Heart right ventricle (tissue), 16 donors: ENCODE measurements at regions not wholly inside any gene's neighbourhood (a gene's known extent, or its start where the extent isn't known, plus 50 kb on each side); places are given as distances from the start of the nearest gene placed in this dataset.

Experiments
- ATAC-seq, 8 donors: fragments of 200-7000 bp; cut with Tn5 transposase; one replicate each; pipeline ENCODE4 v1.9.1; 2020; ENCODE audit warnings: mild to moderate bottlenecking in 8 of 8, moderate library complexity in 8 of 8, moderate number of reproducible peaks in 1 of 8
- DNase-seq, 2 donors: peaks; one replicate each; pipeline ENCODE4 v3.0.0-alpha.2; 2020
- H3K27ac ChIP-seq, 10 donors: fragments of 200-600 bp; sonication (generic) in 2 of 10; one replicate each; pipeline versions ENCODE4 v1.5.0 to v1.8.0; 2020 to 2022; ENCODE audit warnings: mild to moderate bottlenecking in 3 of 10
- H3K27me3 ChIP-seq, 7 donors: fragments of 200-600 bp; one replicate each; pipeline ENCODE4 v1.8.0; 2021 to 2022; ENCODE audit warnings: mild to moderate bottlenecking in 2 of 7
- H3K36me3 ChIP-seq, 9 donors: fragments of 200-600 bp; sonication (generic) in 1 of 9; one replicate each; pipeline versions ENCODE4 v1.5.0 to v1.8.0; 2020 to 2022; ENCODE audit warnings: mild to moderate bottlenecking in 2 of 9
- H3K4me1 ChIP-seq, 9 donors: fragments of 200-600 bp; sonication (generic) in 1 of 9; one replicate each; pipeline versions ENCODE4 v1.5.0 to v1.8.0; 2020 to 2022; ENCODE audit warnings: mild to moderate bottlenecking in 4 of 9
- H3K4me3 ChIP-seq, 10 donors: fragments of 200-600 bp; sonication (generic) in 2 of 10; one replicate each; pipeline versions ENCODE4 v1.5.0 to v1.8.0; 2020 to 2022; ENCODE audit warnings: mild to moderate bottlenecking in 7 of 10, moderate library complexity in 2 of 10
- H3K9me3 ChIP-seq, 11 donors: fragments of 200-600 bp in 10 of 11; sonication (generic) in 2 of 11; one replicate each; pipeline versions ENCODE4 v1.5.0 to v1.8.0; 2013 to 2022; ENCODE audit warnings: mild to moderate bottlenecking in 2 of 11, control low read depth in 1 of 11, moderate library complexity in 1 of 11
- WGBS, 2 donors: extraction: QIAGEN DNeasy Blood & Tissue Kit; methylation state at CpG; one replicate each; pipeline ENCODE4 v1.1.7; 2013; ENCODE audit warnings: inconsistent platforms in 1 of 2; 5-methylcytosine and 5-hydroxymethylcytosine counted together
- intact Hi-C, 10 donors: fragments of 100-400 bp; cut with DNase I; formaldehyde crosslinking; loops; one replicate each; pipeline versions ENCODE4 v1.11.1 to v1.14.2; 2022
- TF ChIP-seq, protein P1 (sequence below), 9 donors: fragments of 200-600 bp; sonication (generic) in 2 of 9; IDR thresholded peaks; one replicate each; pipeline versions ENCODE4 v1.5.0 to v1.8.0; 2021 to 2022; ENCODE audit warnings: antibody characterized with exemption in 9 of 9, mild to moderate bottlenecking in 5 of 9, moderate library complexity in 1 of 9
- donor health status: Arrhythmogenic right ventricular cardiomyopathy.
- donor health status: ischemic (EF 13 %, LVEDD 7.1; RV severe dilation, severe dysfunction).
- donor health status: healthy with polysubstance abuse.
- donor health status: DM: no; HTN: yes; CAD: no.
- donor health status: DM: no; HTN: no; CAD: no.
- donor health status: ischemic (EF 25% LVEDD 6.9; RV normal size, moderate dysfunction).
- donor health status: ischemic (EF 25% LVEDD 5.7; RV mildly dilated, moderate dysfunction).
- donor health status: healthy.
- donor health status: DM: yes; HTN: yes; CAD: no.
- donor health status: Ischemic cardiomyopathy.
- donor health status: ischemic (EF 35%, LVEDD 5.7; RV mildly dilated, moderate dysfunction).
- donor health status: nonischemic (EF 11% LVEDD 7.7; RV severe dilation, severe dysfunction).
- donor health status: DM: yes; HTN: yes; CAD: no.
- donor health status: PGD.
- donor health status: ischemic (EF 29% LVEDD 5.4; RV normal size, mild dysfunction).
- donor health status: nonischemic (EF 23%, LVEDD 6.1; RV moderate dilation, normal function).

DNA sequence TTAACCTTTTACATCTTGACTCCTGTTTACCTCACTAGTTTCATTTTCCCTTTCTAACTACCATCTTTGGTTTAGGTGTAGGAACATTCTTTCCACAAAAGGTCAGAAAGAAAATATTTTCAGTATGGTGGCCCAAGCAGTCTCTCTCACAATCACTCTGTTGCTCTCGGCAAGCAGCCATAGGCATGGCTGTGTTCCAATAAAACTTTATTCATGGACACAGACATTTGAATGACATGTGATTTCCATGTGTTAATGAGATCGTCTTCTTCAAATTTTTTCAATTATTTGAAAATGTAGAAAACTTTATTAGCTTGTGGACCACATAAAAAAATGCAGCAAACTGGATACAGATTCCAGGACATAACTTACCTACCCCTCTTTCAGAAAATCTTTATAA, 109.7 kb upstream of the CNTNAP5 start:
- H3K27me3 ChIP-seq: no peaks in the 10 kb centered on the region
- intact Hi-C loops: loop anchor here in 1 of 10 donors (5.0 kb wide), 1 partner anchor 52 kb away; no protein-coding TSS in a partner anchor
- no peaks in the 10 kb centered on the region for H3K36me3 ChIP-seq

DNA sequence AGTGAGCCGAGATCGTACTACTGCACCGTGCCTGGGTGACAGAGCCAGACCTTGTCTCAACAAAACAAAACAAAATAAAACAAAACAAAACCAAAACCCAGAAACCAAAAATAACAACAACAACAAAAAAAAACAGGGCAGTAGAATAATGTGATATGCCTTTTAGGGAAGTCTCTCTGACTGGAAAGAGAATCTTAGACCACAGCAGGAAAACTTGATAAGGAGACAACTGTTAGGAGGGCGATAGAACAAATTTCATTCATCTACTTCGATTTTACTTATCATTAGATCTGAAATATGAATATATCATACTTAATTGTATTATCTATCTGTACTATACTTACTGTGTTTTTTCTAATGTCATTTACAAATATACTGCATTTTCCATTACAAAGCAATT, 109.0 kb upstream of the CNTNAP5 start:
- no peak overlapping the region for H3K27ac ChIP-seq
- WGBS, 2 donors: 70 to 79% methylated on average over 5 of the region's 5 CpGs
- intact Hi-C loops: loop anchor here in 1 of 10 donors (5.0 kb wide), 1 partner anchor 51 kb away; no protein-coding TSS in a partner anchor
- no peak for DNase-seq
- no peaks in the 10 kb centered on the region for H3K9me3 ChIP-seq
- no peaks in the 10 kb centered on the region for H3K4me1 ChIP-seq
- ATAC-seq: no peak
- TF ChIP-seq, protein P1, sequence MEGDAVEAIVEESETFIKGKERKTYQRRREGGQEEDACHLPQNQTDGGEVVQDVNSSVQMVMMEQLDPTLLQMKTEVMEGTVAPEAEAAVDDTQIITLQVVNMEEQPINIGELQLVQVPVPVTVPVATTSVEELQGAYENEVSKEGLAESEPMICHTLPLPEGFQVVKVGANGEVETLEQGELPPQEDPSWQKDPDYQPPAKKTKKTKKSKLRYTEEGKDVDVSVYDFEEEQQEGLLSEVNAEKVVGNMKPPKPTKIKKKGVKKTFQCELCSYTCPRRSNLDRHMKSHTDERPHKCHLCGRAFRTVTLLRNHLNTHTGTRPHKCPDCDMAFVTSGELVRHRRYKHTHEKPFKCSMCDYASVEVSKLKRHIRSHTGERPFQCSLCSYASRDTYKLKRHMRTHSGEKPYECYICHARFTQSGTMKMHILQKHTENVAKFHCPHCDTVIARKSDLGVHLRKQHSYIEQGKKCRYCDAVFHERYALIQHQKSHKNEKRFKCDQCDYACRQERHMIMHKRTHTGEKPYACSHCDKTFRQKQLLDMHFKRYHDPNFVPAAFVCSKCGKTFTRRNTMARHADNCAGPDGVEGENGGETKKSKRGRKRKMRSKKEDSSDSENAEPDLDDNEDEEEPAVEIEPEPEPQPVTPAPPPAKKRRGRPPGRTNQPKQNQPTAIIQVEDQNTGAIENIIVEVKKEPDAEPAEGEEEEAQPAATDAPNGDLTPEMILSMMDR (IDR thresholded peaks at IDR 0.05): no peak
- H3K27me3 ChIP-seq: no peaks in the 10 kb centered on the region
- H3K4me3 ChIP-seq: no peak overlapping the region
- H3K36me3 ChIP-seq: no peaks in the 10 kb centered on the region

More for the DNA sequence above, 109.7 kb upstream of the CNTNAP5 start:
- H3K4me3 ChIP-seq: no peak overlapping the region
- no peaks in the 10 kb centered on the region for H3K4me1 ChIP-seq
- DNase-seq (no peak), ATAC-seq (no peak)
- no peak overlapping the region for H3K27ac ChIP-seq
- 78 to 87% methylated on average over 2 of the region's 2 CpGs for WGBS, 2 donors
- H3K9me3 ChIP-seq: no peaks in the 10 kb centered on the region
- TF ChIP-seq, protein P1 (IDR thresholded peaks at IDR 0.05): no peak

DNA sequence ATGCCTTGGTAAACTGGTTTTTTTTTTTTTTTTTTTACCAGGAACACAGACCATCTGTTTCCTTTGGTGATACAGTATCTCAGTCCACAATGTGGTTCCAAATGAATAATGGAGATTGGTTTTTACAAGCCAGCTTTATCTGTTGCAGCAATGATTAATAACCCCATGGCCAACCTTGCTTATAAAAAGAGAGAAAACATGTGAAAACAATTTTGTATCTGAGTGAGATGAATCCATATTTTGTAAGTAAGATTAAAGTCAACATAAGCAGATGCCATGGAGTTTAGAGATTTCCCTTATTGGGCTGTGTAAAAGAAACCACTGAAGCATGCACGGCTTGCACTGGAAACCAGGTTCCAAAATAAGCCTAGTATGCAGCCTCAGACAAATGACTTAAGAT, 108.6 kb upstream of the CNTNAP5 start:
- TF ChIP-seq, protein P1 (IDR thresholded peaks at IDR 0.05): no peak
- Histone ChIP-seq H3K4me1 (no peaks in the 10 kb centered on the region), H3K27ac (no peak overlapping the region), H3K36me3 (no peaks in the 10 kb centered on the region), H3K9me3 (no peaks in the 10 kb centered on the region), H3K27me3 (no peaks in the 10 kb centered on the region), H3K4me3 (no peak overlapping the region)
- ATAC-seq: no peak
- intact Hi-C loops: loop anchor here in 1 of 10 donors (5.0 kb wide), 1 partner anchor 51 kb away; no protein-coding TSS in a partner anchor
- no peak for DNase-seq
- WGBS, 2 donors: 46 to 63% methylated on average over 1 of the region's 1 CpG

DNA sequence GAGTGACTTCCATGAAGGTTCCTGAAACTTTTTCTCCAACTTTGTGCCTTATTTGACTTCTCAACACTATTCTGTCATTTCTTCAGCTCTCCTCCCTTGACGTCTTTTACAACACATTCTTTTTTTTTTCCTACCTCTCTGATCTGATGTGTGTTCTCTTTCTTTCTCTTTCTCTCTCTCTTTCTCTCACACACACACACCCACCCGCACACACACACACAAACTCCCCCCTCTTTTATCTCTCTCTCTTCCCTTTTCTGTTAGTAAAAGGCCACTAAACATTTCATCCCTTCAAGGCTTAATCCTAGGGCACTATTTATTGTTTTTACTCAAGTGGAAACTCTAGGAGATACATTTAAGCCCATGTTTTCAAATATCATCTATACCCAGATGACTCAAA, 107.8 kb upstream of the CNTNAP5 start:
- ATAC-seq: no peak
- Histone ChIP-seq H3K4me1 (no peaks in the 10 kb centered on the region), H3K27ac (no peak overlapping the region), H3K9me3 (peaks cover 0 to 6% (median 0%) of the 10 kb centered on the region in 11 donors), H3K27me3 (no peaks in the 10 kb centered on the region), H3K36me3 (no peaks in the 10 kb centered on the region), H3K4me3 (no peak overlapping the region)
- intact Hi-C loops: loop anchor here in 1 of 10 donors (5.0 kb wide), 1 partner anchor 50 kb away; no protein-coding TSS in a partner anchor
- TF ChIP-seq, protein P1 (IDR thresholded peaks at IDR 0.05): no peak
- no peak for DNase-seq
- 63 to 72% methylated on average over 2 of the region's 2 CpGs for WGBS, 2 donors
